Psoas muscle (tissue), 7 donors: ENCODE measurements at regions not wholly inside any gene's neighbourhood (a gene's known extent, or its start where the extent isn't known, plus 50 kb on each side); places are given as distances from the start of the nearest gene placed in this dataset.
"Not testable (repeated sequence)": the region's sequence is repeated elsewhere in the genome, so short reads cannot be mapped to it uniquely, and the experiment has no call there.

ENCODE experiments used
- ATAC-seq, 4 donors: fragments of 200-7000 bp; cut with Tn5 transposase; one replicate each; pipeline ENCODE4 v1.9.1; 2020; ENCODE audit warnings: moderate library complexity in 3 of 4, mild to moderate bottlenecking in 2 of 4
- DNase-seq, 2 donors: peaks; one replicate each; pipeline ENCODE4 v3.0.0-alpha.2; 2020
- H3K27ac ChIP-seq: fragments of 200-600 bp; one replicate; pipeline ENCODE4 v1.8.0; 2022
- H3K27me3 ChIP-seq, 3 donors: fragments of 200-600 bp in 1 of 3; one replicate each; pipeline versions ENCODE4 v1.6.1 to v1.8.0; 2013 to 2022; ENCODE audit warnings: low read length in 2 of 3, mild to moderate bottlenecking in 2 of 3, moderate library complexity in 1 of 3; ENCODE audit not compliant: insufficient read depth in 3 of 3
- H3K36me3 ChIP-seq, 2 donors: fragments of 200-600 bp in 1 of 2; one replicate each; pipeline versions ENCODE4 v1.6.1 to v1.8.0; 2013 to 2022; ENCODE audit warnings: low read depth in 1 of 2, mild to moderate bottlenecking in 1 of 2, moderate library complexity in 1 of 2; ENCODE audit not compliant: insufficient read depth in 1 of 2
- H3K4me1 ChIP-seq: fragments of 200-600 bp; one replicate; pipeline ENCODE4 v1.8.0; 2022
- H3K4me3 ChIP-seq: fragments of 200-600 bp; one replicate; pipeline ENCODE4 v1.8.0; 2022; ENCODE audit warnings: mild to moderate bottlenecking
- H3K9me3 ChIP-seq: fragments of 200-600 bp; one replicate; pipeline ENCODE4 v1.8.0; 2022
- WGBS, 3 donors: extraction: QIAGEN DNeasy Blood & Tissue Kit; methylation state at CpG; one replicate each; pipeline versions ENCODE4 v1.1.6 to v1.1.7; 2013; 5-methylcytosine and 5-hydroxymethylcytosine counted together
- intact Hi-C, 2 donors: fragments of 100-400 bp; cut with DNase I; formaldehyde crosslinking; loops; one replicate each; pipeline versions ENCODE4 v1.11.0 to v1.14.2; 2022
- TF ChIP-seq, protein P1 (sequence below): fragments of 200-600 bp; IDR thresholded peaks from one replicate; pipeline ENCODE4 v1.8.0; 2022; ENCODE audit warnings: antibody characterized with exemption
- donor health status: healthy with polysubstance abuse.
- donor health status: DM: no; HTN: no; CAD: no; lungs with moderate emphysema.
- donor health status: Bipolar disorder and iron deficiency.
- donor health status: healthy.
- donor health status: DM: yes; HTN: yes; CAD: no.
- donor health status: DM: no; HTN: no; CAD: no.
- donor health status: DM: yes; HTN: yes; CAD: no.

DNA sequence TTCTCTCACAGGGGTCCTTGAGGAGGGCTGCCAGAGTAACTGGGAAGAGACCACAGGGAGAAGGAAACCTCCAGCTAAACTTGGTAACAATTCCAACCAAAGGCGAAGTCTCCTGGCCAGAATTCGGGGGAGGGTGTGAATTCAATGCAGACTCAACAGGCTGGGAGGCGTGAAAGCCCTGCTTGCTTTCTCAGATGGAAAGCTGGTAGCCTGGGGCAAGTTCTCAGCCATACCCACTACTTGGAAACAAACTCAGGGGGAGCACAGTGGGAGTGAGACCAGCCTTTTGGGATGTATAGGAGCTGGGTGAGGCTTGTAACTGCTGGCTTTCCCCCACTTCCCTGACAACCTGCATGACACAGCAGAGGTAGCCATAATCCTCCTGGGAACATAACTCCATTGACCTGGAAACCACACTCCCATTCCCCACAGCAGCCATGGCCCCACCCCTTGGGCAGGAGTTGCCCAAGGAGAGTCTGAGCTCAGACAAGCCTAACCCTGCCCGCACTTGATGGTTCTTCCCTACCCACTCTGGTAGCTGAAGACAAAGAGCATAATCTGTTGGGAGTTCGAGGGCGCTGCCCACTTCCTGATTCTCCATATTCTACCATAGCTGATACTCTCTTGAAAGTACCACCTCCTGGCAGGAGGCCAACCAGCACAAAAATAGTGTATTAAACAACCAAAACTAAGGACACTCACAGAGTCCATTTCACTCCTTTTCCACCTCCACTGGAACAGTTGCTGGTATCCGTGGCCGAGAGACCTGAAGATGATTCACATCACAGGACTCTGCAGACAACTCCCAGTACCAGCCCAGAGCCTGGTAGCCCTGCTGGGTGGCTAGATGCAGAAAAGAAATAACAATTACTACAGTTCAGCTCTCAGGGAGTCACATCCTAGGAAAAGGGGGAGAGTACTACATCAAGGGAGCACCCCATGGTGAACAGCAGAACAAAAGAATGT, 123.8 kb downstream of the FAM170A start:
- DNase-seq (no peak), ATAC-seq (no peak)
- no peak overlapping the region for H3K27ac ChIP-seq
- WGBS, 3 donors, result 89 to 94% (median 92%) methylated on average over 8 of the region's 8 CpGs
- H3K36me3 ChIP-seq, result no peaks in the 10 kb centered on the region
- intact Hi-C loops, result no loop called here
- no peaks in the 10 kb centered on the region for H3K4me1 ChIP-seq
- H3K27me3 ChIP-seq, result no peaks in the 10 kb centered on the region
- no peak overlapping the region for H3K4me3 ChIP-seq
- TF ChIP-seq, protein P1, sequence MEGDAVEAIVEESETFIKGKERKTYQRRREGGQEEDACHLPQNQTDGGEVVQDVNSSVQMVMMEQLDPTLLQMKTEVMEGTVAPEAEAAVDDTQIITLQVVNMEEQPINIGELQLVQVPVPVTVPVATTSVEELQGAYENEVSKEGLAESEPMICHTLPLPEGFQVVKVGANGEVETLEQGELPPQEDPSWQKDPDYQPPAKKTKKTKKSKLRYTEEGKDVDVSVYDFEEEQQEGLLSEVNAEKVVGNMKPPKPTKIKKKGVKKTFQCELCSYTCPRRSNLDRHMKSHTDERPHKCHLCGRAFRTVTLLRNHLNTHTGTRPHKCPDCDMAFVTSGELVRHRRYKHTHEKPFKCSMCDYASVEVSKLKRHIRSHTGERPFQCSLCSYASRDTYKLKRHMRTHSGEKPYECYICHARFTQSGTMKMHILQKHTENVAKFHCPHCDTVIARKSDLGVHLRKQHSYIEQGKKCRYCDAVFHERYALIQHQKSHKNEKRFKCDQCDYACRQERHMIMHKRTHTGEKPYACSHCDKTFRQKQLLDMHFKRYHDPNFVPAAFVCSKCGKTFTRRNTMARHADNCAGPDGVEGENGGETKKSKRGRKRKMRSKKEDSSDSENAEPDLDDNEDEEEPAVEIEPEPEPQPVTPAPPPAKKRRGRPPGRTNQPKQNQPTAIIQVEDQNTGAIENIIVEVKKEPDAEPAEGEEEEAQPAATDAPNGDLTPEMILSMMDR, result no peak
- no peaks in the 10 kb centered on the region for H3K9me3 ChIP-seq

- H3K9me3 ChIP-seq, intact Hi-C loops, H3K36me3 ChIP-seq, DNase-seq, H3K27me3 ChIP-seq, H3K4me1 ChIP-seq, H3K4me3 ChIP-seq, ATAC-seq, H3K27ac ChIP-seq: not testable (repeated sequence)
- WGBS, 3 donors, result 86 to 96% (median 93%) methylated on average over 7 of the region's 7 CpGs
Measured at GRCh38 chr5:119754825-119755224, 125.5 kb downstream of the FAM170A start.

GRCh38 chr5:119757276-119757675, 127.9 kb downstream of the FAM170A start:
- Histone ChIP-seq H3K9me3 (no peaks in the 10 kb centered on the region), H3K27ac (no peak overlapping the region), H3K27me3 (no peaks in the 10 kb centered on the region), H3K4me3 (no peak overlapping the region), H3K36me3 (no peaks in the 10 kb centered on the region), H3K4me1 (no peaks in the 10 kb centered on the region)
- intact Hi-C loops, result no loop called here
- WGBS, 3 donors, result 60 to 74% (median 61%) methylated on average over 2 of the region's 2 CpGs
- no peak for DNase-seq
- no peak for ATAC-seq
- TF ChIP-seq, protein P1, result no peak

GRCh38 chr5:119769695-119770693, 140.6 kb downstream of the FAM170A start:
- ATAC-seq, intact Hi-C loops, H3K27me3 ChIP-seq, H3K27ac ChIP-seq, DNase-seq, H3K36me3 ChIP-seq, H3K4me1 ChIP-seq, H3K4me3 ChIP-seq, H3K9me3 ChIP-seq: not testable (repeated sequence)
- WGBS, 3 donors, result 68 to 74% (median 69%) methylated on average over 9 to 11 of the region's 11 CpGs

- H3K4me1 ChIP-seq, H3K9me3 ChIP-seq, DNase-seq, H3K4me3 ChIP-seq, H3K27me3 ChIP-seq, ATAC-seq, intact Hi-C loops, H3K36me3 ChIP-seq, H3K27ac ChIP-seq: not testable (repeated sequence)
- 82 to 89% (median 88%) methylated on average over 13 to 15 of the region's 15 CpGs for WGBS, 3 donors
Measured at GRCh38 chr5:119780145-119780544, 150.8 kb downstream of the FAM170A start.

DNA sequence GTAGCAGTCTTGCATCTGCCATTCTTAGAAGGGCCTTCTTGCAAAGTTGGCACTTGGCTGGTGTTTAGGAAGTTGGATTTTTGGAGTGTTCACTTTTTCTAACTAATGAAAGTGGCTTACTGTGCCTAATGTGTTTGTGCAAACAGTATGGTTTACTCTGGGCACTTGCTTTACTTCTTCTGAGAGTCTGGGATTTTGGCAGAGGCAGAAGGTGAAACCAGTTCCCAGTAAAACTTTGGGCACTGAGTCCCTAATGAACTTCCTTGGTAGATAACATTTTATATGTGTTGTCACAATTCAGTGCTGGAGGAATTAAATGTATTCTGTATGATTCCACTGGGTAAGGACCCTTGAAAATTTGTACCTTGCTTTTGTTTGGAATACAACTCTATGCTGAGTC, 155.7 kb downstream of the FAM170A start:
- DNase-seq (no peak), ATAC-seq (no peak)
- Histone ChIP-seq H3K4me3 (no peak overlapping the region), H3K4me1 (no peaks in the 10 kb centered on the region), H3K36me3 (no peaks in the 10 kb centered on the region), H3K27me3 (no peaks in the 10 kb centered on the region), H3K27ac (no peak overlapping the region), H3K9me3 (no peaks in the 10 kb centered on the region)
- intact Hi-C loops, result no loop called here
- TF ChIP-seq, protein P1, result no peak
